GM23338 (cell line): ENCODE measurements at regions not wholly inside any gene's neighbourhood (a gene's known extent, or its start where the extent isn't known, plus 50 kb on each side); places are given as distances from the start of the nearest gene placed in this dataset.

ENCODE experiments used
- ATAC-seq: fragments of 200-7000 bp; cut with Tn5 transposase; 3 replicates; pipeline ENCODE4 v1.9.1; 2020
- DNase-seq: peaks from one replicate; pipeline ENCODE4 v3.0.0-alpha.2; 2015; ENCODE audit warnings: low spot score
- H2AFZ ChIP-seq: fragments of 200-600 bp; sonication (generic); 2 replicates; pipeline ENCODE4 v1.8.0; 2016; ENCODE audit warnings: antibody characterized with exemption, mild to moderate bottlenecking, moderate library complexity
- H3F3A ChIP-seq: fragments of 200-600 bp; sonication (generic); replicated peaks from 2 replicates; pipeline ENCODE4 v1.8.0; 2017; ENCODE audit warnings: antibody characterized with exemption, mixed run types, low read depth
- H3K27ac ChIP-seq: fragments of 200-600 bp; sonication (generic); 2 replicates; pipeline ENCODE4 v1.6.1; 2016; ENCODE audit warnings: low read depth
- H3K27me3 ChIP-seq: fragments of 200-600 bp; sonication (generic); 2 replicates; pipeline ENCODE4 v1.8.0; 2016; ENCODE audit warnings: mild to moderate bottlenecking, mixed run types, moderate library complexity; ENCODE audit not compliant: insufficient read depth
- H3K36me3 ChIP-seq: fragments of 200-600 bp; sonication (generic); 2 replicates; pipeline ENCODE4 v1.8.0; 2016; ENCODE audit warnings: mild to moderate bottlenecking; ENCODE audit not compliant: insufficient read depth
- H3K4me1 ChIP-seq: fragments of 200-600 bp; sonication (generic); 2 replicates; pipeline ENCODE4 v1.8.0; 2016; ENCODE audit warnings: mild to moderate bottlenecking, moderate library complexity; ENCODE audit not compliant: insufficient read depth
- H3K4me2 ChIP-seq: fragments of 200-600 bp; sonication (generic); 2 replicates; pipeline ENCODE4 v1.7.1; 2017; ENCODE audit warnings: mixed run types
- H3K4me3 ChIP-seq: fragments of 200-600 bp; sonication (generic); 2 replicates; pipeline ENCODE4 v1.6.1; 2016; ENCODE audit warnings: mixed run types
- H3K79me2 ChIP-seq: fragments of 200-600 bp; sonication (generic); replicated peaks from 2 replicates; pipeline ENCODE4 v1.8.0; 2017; ENCODE audit warnings: mild to moderate bottlenecking; ENCODE audit not compliant: insufficient read depth
- H3K9me2 ChIP-seq: fragments of 200-600 bp; sonication (generic); 2 replicates; pipeline ENCODE4 v1.8.0; 2017; ENCODE audit not compliant: insufficient read depth
- H4K20me1 ChIP-seq: fragments of 200-600 bp; sonication (generic); replicated peaks from 2 replicates; pipeline ENCODE4 v1.8.0; 2017; ENCODE audit warnings: mild to moderate bottlenecking; ENCODE audit not compliant: insufficient read depth
- H3K27ac Mint-ChIP-seq: 2 replicates; pipeline ENCODE4 v1.8.0; 2020; ENCODE audit warnings: inconsistent platforms, mild to moderate bottlenecking, moderate library complexity, mixed read lengths
- H3K27me3 Mint-ChIP-seq: 3 replicates; pipeline ENCODE4 v1.8.0; 2022; ENCODE audit warnings: low read depth, mild to moderate bottlenecking, moderate library complexity, mixed read lengths, inconsistent platforms; ENCODE audit not compliant: insufficient read depth, poor library complexity
- H3K36me3 Mint-ChIP-seq: 3 replicates; pipeline ENCODE4 v1.8.0; 2021; ENCODE audit warnings: low read depth, mild to moderate bottlenecking, inconsistent platforms, moderate library complexity, mixed read lengths
- H3K4me1 Mint-ChIP-seq: 3 replicates; pipeline ENCODE4 v1.8.0; 2020; ENCODE audit warnings: mild to moderate bottlenecking, inconsistent platforms, mixed read lengths
- H3K4me3 Mint-ChIP-seq: 3 replicates; pipeline ENCODE4 v1.8.0; 2021; ENCODE audit warnings: moderate library complexity, mild to moderate bottlenecking, inconsistent platforms, mixed read lengths
- H3K9me3 Mint-ChIP-seq: 3 replicates; pipeline ENCODE4 v1.8.0; 2020; ENCODE audit warnings: moderate library complexity, mild to moderate bottlenecking, inconsistent platforms, mixed read lengths
- CTCF ChIP-seq, 2 experiments: fragments of 200-600 bp in 1 of 2; sonication (generic) in 1 of 2; conservative IDR thresholded peaks; 2 replicates each; pipeline versions ENCODE4 v1.5.1 to v1.6.1; 2016 to 2017; ENCODE audit warnings: antibody characterized with exemption in 2 of 2, low read depth in 2 of 2, mild to moderate bottlenecking in 2 of 2, moderate library complexity in 1 of 2
- EZH2 ChIP-seq: fragments of 200-600 bp; sonication (generic); IDR thresholded peaks from one replicate; pipeline ENCODE4 v1.8.0; 2017; ENCODE audit warnings: antibody characterized with exemption, mild to moderate bottlenecking, low read depth; ENCODE audit not compliant: unreplicated experiment
- EZH2phosphoT487 ChIP-seq: fragments of 200-600 bp; sonication (generic); IDR thresholded peaks from one replicate; pipeline ENCODE4 v1.8.1; 2018; ENCODE audit warnings: antibody characterized with exemption; ENCODE audit not compliant: unreplicated experiment
- JUNB ChIP-seq: IDR thresholded peaks from one replicate; pipeline ENCODE4 v1.6.1; 2016; ENCODE audit warnings: antibody characterized with exemption; ENCODE audit not compliant: unreplicated experiment
- NANOG ChIP-seq: IDR thresholded peaks from 2 replicates; pipeline ENCODE4 v1.6.1; 2016; ENCODE audit warnings: antibody characterized with exemption, borderline replicate concordance
- POLR2AphosphoS5 ChIP-seq: IDR thresholded peaks from 2 replicates; pipeline ENCODE4 v1.6.1; 2016; ENCODE audit warnings: antibody characterized with exemption, low read depth
- REST ChIP-seq: IDR thresholded peaks from one replicate; pipeline ENCODE4 v1.6.1; 2018; ENCODE audit warnings: antibody characterized with exemption; ENCODE audit not compliant: unreplicated experiment
- STAT1 ChIP-seq: IDR thresholded peaks from one replicate; pipeline ENCODE4 v1.6.1; 2016; ENCODE audit warnings: antibody characterized with exemption; ENCODE audit not compliant: unreplicated experiment
- ZNF114 ChIP-seq: fragments of 250-450 bp; sonication (Bioruptor Pico); IDR thresholded peaks from 2 replicates; pipeline ENCODE4 v1.5.0; 2020; ENCODE audit warnings: mild to moderate bottlenecking, moderate library complexity
- ZNF331 ChIP-seq: fragments of 250-450 bp; sonication (Bioruptor Pico); IDR thresholded peaks from 2 replicates; pipeline ENCODE4 v1.5.0; 2020; ENCODE audit warnings: low read depth, mild to moderate bottlenecking, moderate library complexity
- TF ChIP-seq, protein P1 (sequence below): fragments of 250-450 bp; sonication (Bioruptor Pico); IDR thresholded peaks from 2 replicates; pipeline ENCODE4 v1.5.0; 2020; ENCODE audit warnings: mild to moderate bottlenecking, moderate library complexity
- TF ChIP-seq, protein P2 (sequence below): IDR thresholded peaks from 2 replicates; pipeline ENCODE4 v1.6.1; 2016; ENCODE audit warnings: antibody characterized with exemption

DNA sequence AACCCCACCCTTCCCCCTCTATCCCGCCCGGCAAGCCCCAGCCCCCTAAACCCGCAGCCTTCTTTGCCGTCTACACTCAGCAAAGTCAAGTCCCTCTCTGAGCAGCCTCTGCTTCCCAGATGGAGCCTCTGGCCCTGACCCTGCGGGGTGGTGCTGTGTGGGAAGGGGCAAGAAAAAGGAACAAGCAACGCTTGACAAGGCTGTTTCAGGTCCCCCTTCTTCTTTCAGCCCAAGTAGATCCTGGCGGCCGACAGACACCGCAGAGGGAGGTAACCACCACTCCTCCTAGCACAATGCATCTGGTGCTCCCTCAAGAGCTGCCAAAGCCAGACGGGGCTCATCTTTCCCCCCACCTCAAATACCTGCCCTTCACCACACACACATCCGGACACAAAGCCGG is 178.3 kb downstream of the ENGASE start:
- H3K4me3 ChIP-seq: no peak overlapping the region
- H3K9me2 ChIP-seq: no peaks in the 10 kb centered on the region
- no peak overlapping the region for H3K27ac Mint-ChIP-seq
- no peaks in the 10 kb centered on the region for H3K9me3 Mint-ChIP-seq
- no peak for TF ChIP-seq STAT1
- TF ChIP-seq, protein P1, sequence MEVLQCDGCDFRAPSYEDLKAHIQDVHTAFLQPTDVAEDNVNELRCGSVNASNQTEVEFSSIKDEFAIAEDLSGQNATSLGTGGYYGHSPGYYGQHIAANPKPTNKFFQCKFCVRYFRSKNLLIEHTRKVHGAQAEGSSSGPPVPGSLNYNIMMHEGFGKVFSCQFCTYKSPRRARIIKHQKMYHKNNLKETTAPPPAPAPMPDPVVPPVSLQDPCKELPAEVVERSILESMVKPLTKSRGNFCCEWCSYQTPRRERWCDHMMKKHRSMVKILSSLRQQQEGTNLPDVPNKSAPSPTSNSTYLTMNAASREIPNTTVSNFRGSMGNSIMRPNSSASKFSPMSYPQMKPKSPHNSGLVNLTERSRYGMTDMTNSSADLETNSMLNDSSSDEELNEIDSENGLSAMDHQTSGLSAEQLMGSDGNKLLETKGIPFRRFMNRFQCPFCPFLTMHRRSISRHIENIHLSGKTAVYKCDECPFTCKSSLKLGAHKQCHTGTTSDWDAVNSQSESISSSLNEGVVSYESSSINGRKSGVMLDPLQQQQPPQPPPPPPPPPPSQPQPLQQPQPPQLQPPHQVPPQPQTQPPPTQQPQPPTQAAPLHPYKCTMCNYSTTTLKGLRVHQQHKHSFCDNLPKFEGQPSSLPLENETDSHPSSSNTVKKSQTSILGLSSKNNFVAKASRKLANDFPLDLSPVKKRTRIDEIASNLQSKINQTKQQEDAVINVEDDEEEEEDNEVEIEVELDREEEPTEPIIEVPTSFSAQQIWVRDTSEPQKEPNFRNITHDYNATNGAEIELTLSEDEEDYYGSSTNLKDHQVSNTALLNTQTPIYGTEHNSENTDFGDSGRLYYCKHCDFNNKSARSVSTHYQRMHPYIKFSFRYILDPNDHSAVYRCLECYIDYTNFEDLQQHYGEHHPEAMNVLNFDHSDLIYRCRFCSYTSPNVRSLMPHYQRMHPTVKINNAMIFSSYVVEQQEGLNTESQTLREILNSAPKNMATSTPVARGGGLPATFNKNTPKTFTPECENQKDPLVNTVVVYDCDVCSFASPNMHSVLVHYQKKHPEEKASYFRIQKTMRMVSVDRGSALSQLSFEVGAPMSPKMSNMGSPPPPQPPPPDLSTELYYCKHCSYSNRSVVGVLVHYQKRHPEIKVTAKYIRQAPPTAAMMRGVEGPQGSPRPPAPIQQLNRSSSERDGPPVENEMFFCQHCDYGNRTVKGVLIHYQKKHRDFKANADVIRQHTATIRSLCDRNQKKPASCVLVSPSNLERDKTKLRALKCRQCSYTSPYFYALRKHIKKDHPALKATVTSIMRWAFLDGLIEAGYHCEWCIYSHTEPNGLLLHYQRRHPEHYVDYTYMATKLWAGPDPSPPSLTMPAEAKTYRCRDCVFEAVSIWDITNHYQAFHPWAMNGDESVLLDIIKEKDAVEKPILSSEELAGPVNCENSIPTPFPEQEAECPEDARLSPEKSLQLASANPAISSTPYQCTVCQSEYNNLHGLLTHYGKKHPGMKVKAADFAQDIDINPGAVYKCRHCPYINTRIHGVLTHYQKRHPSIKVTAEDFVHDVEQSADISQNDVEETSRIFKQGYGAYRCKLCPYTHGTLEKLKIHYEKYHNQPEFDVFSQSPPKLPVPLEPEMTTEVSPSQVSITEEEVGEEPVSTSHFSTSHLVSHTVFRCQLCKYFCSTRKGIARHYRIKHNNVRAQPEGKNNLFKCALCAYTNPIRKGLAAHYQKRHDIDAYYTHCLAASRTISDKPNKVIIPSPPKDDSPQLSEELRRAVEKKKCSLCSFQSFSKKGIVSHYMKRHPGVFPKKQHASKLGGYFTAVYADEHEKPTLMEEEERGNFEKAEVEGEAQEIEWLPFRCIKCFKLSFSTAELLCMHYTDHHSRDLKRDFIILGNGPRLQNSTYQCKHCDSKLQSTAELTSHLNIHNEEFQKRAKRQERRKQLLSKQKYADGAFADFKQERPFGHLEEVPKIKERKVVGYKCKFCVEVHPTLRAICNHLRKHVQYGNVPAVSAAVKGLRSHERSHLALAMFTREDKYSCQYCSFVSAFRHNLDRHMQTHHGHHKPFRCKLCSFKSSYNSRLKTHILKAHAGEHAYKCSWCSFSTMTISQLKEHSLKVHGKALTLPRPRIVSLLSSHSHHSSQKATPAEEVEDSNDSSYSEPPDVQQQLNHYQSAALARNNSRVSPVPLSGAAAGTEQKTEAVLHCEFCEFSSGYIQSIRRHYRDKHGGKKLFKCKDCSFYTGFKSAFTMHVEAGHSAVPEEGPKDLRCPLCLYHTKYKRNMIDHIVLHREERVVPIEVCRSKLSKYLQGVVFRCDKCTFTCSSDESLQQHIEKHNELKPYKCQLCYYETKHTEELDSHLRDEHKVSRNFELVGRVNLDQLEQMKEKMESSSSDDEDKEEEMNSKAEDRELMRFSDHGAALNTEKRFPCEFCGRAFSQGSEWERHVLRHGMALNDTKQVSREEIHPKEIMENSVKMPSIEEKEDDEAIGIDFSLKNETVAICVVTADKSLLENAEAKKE (CRISPR knock-in tag): no peak
- TF ChIP-seq JUNB: no peak
- no peak for TF ChIP-seq ZNF114
- no peak for TF ChIP-seq EZH2phosphoT487
- TF ChIP-seq REST: no peak
- TF ChIP-seq, protein P2, sequence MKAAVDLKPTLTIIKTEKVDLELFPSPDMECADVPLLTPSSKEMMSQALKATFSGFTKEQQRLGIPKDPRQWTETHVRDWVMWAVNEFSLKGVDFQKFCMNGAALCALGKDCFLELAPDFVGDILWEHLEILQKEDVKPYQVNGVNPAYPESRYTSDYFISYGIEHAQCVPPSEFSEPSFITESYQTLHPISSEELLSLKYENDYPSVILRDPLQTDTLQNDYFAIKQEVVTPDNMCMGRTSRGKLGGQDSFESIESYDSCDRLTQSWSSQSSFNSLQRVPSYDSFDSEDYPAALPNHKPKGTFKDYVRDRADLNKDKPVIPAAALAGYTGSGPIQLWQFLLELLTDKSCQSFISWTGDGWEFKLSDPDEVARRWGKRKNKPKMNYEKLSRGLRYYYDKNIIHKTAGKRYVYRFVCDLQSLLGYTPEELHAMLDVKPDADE: no peak
- no peak for TF ChIP-seq ZNF331
- no peak for TF ChIP-seq NANOG
- TF ChIP-seq EZH2: no peak
- TF ChIP-seq CTCF (conservative IDR thresholded peaks at IDR 0.05; ENCODE audit: low read depth in 2 of 2): no peak
- no peak for TF ChIP-seq POLR2AphosphoS5
- ATAC-seq (no peak; the same call in 2 of the 3 replicates), DNase-seq (no peak)
- H3K27ac ChIP-seq: no peak overlapping the region
- H3K36me3 Mint-ChIP-seq: no peaks in the 10 kb centered on the region; the same call in 2 of the 3 replicates
- H4K20me1 ChIP-seq: no peaks in the 10 kb centered on the region
- H3K4me1 Mint-ChIP-seq: peaks cover 13% of the 10 kb centered on the region
- no peaks in the 10 kb centered on the region for H3K4me1 ChIP-seq
- peaks cover 16% of the 10 kb centered on the region for H3K27me3 Mint-ChIP-seq
- H2AFZ ChIP-seq: 0 out of 2 replicates have a peak overlapping the region, but pooled peaks have one; percentile 76
- no peak overlapping the region for H3K4me2 ChIP-seq
- no peak overlapping the region for H3K4me3 Mint-ChIP-seq
- H3F3A ChIP-seq: no peaks in the 10 kb centered on the region
- no peaks in the 10 kb centered on the region for H3K36me3 ChIP-seq
- no peaks in the 10 kb centered on the region for H3K79me2 ChIP-seq
- H3K27me3 ChIP-seq: no peaks in the 10 kb centered on the region
